K562 (cell line): ENCODE measurements at regions not wholly inside any gene's neighbourhood (a gene's known extent, or its start where the extent isn't known, plus 50 kb on each side); places are given as distances from the start of the nearest gene placed in this dataset.

Experiments
- CEBPB ChIP-seq: fragments of 450-650 bp; IDR thresholded peaks from 2 replicates; pipeline ENCODE4 v1.6.1; 2016; ENCODE audit warnings: missing genetic modification characterization, missing compliant biosample characterization
- EZH2 ChIP-seq: IDR thresholded peaks from 2 replicates; pipeline ENCODE4 v1.6.1; 2012; ENCODE audit warnings: low read depth, mild to moderate bottlenecking, inconsistent platforms, low read length, borderline replicate concordance
- KDM2B ChIP-seq: fragments of 250-450 bp; sonication (Bioruptor Pico); IDR thresholded peaks from 2 replicates; pipeline ENCODE4 v1.8.0; 2021; ENCODE audit warnings: mild to moderate bottlenecking, moderate library complexity
- MYC ChIP-seq, 2 experiments: fragments of 250-450 bp in 1 of 2; sonication (Bioruptor Pico) in 1 of 2; IDR thresholded peaks; 2 replicates each; pipeline versions ENCODE4 v1.5.1 to v1.6.1; 2012 to 2021; ENCODE audit warnings: low read depth in 2 of 2, borderline replicate concordance in 1 of 2, improper control_type of control experiment in 1 of 2, low read length in 1 of 2, mild to moderate bottlenecking in 1 of 2, moderate library complexity in 1 of 2
- MYNN ChIP-seq, 2 experiments: sonication (generic); formaldehyde crosslinking in 1 of 2; IDR thresholded peaks; 2 replicates each; pipeline versions ENCODE4 v1.5.0 to v1.6.1; 2016 to 2020; ENCODE audit warnings: antibody characterized with exemption in 1 of 2, missing genetic modification reagents in 1 of 2
- SNRNP70 ChIP-seq: fragments of 200-400 bp; formaldehyde crosslinking; optimal IDR thresholded peaks from 2 replicates; pipeline ENCODE3; 2017; ENCODE audit warnings: low read depth, low read length
- TCF7L2 ChIP-seq: fragments of 150-350 bp; IDR thresholded peaks from 2 replicates; pipeline ENCODE4 v1.6.1; 2016; ENCODE audit warnings: low read depth, mild to moderate bottlenecking, low read length, moderate library complexity
- ZBTB17 ChIP-seq: fragments of 450-650 bp; formaldehyde crosslinking; IDR thresholded peaks from 2 replicates; pipeline ENCODE4 v1.4.0; 2020; ENCODE audit warnings: mild to moderate bottlenecking
- ZNF133 ChIP-seq: fragments of 250-450 bp; sonication (Bioruptor Pico); IDR thresholded peaks from 2 replicates; pipeline ENCODE4 v1.4.0; 2020; ENCODE audit warnings: mild to moderate bottlenecking
- ZNF175 ChIP-seq: fragments of 200-800 bp; sonication (Bioruptor generic); IDR thresholded peaks from 2 replicates; pipeline ENCODE4 v1.6.1; 2016; ENCODE audit warnings: low read depth, mild to moderate bottlenecking, missing genetic modification characterization, missing compliant biosample characterization
- ZNF77 ChIP-seq: fragments of 250-450 bp; sonication (Bioruptor Pico); IDR thresholded peaks from 2 replicates; pipeline ENCODE4 v1.5.0; 2020
- ZNF830 ChIP-seq: fragments of 250-450 bp; sonication (Bioruptor Pico); IDR thresholded peaks from 2 replicates; pipeline ENCODE4 v1.5.0; 2021; ENCODE audit warnings: mild to moderate bottlenecking
- TF ChIP-seq, protein P1 (sequence below), 2 experiments: fragments of 450-650 bp; formaldehyde crosslinking in 1 of 2; IDR thresholded peaks; 2 replicates each; pipeline versions ENCODE4 v1.4.0 to v1.6.1; 2014 to 2020; ENCODE audit warnings: mild to moderate bottlenecking in 2 of 2, borderline replicate concordance in 1 of 2, low read depth in 1 of 2
- TF ChIP-seq, protein P2 (sequence below), 2 experiments: fragments of 450-650 bp in 1 of 2; sonication (generic) in 1 of 2; formaldehyde crosslinking in 1 of 2; IDR thresholded peaks in 1 of 2; conservative IDR thresholded peaks in 1 of 2; 2 replicates each; pipeline versions ENCODE4 v1.6.1 to v1.8.1; 2016 to 2023; ENCODE audit warnings: mild to moderate bottlenecking in 2 of 2, moderate library complexity in 2 of 2, inconsistent platforms in 1 of 2, missing genetic modification reagents in 1 of 2

DNA sequence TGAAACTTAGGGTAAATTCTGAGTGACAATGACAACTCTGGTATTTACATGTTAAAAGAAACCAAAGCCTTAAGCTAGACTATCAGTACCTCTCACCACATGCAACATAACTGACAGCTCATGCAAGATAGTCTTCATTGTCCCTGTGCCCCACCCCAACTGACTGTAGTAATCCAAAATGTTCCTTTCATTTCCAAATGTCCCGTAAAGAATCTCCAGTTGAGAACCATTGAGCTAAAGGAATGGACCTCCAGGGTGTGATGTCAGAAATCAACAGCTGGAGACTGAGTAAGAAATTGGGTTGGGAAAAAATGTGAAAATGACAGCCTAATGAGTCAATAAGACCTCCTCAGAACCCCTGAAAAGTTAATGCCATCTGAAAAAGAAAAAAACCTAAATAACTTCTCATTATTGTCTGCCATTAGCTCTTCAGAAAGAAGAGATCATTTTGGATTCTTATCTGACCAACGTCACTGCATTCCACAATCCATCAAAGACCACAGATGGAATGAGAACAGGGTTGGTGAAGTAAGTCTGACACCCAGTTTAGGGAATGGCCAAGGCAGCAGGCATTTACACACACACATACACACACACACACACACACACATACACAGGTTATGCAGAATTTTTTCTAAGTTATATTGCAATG lies 51.7 kb upstream of the ACVR2A start:
- TF ChIP-seq MYC (IDR thresholded peaks at IDR 0.05; ENCODE audit: low read depth, low read length) = no peak
- TF ChIP-seq MYC (CRISPR knock-in tag; IDR thresholded peaks at IDR 0.05; ENCODE audit: borderline replicate concordance, low read depth) = no peak
- no peak for TF ChIP-seq CEBPB (tag)
- TF ChIP-seq MYNN (IDR thresholded peaks at IDR 0.05) = no peak
- TF ChIP-seq MYNN (CRISPR knock-in tag; IDR thresholded peaks at IDR 0.05) = no peak
- TF ChIP-seq, protein P1, sequence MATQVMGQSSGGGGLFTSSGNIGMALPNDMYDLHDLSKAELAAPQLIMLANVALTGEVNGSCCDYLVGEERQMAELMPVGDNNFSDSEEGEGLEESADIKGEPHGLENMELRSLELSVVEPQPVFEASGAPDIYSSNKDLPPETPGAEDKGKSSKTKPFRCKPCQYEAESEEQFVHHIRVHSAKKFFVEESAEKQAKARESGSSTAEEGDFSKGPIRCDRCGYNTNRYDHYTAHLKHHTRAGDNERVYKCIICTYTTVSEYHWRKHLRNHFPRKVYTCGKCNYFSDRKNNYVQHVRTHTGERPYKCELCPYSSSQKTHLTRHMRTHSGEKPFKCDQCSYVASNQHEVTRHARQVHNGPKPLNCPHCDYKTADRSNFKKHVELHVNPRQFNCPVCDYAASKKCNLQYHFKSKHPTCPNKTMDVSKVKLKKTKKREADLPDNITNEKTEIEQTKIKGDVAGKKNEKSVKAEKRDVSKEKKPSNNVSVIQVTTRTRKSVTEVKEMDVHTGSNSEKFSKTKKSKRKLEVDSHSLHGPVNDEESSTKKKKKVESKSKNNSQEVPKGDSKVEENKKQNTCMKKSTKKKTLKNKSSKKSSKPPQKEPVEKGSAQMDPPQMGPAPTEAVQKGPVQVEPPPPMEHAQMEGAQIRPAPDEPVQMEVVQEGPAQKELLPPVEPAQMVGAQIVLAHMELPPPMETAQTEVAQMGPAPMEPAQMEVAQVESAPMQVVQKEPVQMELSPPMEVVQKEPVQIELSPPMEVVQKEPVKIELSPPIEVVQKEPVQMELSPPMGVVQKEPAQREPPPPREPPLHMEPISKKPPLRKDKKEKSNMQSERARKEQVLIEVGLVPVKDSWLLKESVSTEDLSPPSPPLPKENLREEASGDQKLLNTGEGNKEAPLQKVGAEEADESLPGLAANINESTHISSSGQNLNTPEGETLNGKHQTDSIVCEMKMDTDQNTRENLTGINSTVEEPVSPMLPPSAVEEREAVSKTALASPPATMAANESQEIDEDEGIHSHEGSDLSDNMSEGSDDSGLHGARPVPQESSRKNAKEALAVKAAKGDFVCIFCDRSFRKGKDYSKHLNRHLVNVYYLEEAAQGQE (IDR thresholded peaks at IDR 0.05; ENCODE audit: borderline replicate concordance) = no peak
- TF ChIP-seq, protein P1 (CRISPR knock-in tag; IDR thresholded peaks at IDR 0.05; ENCODE audit: low read depth) = no peak
- TF ChIP-seq ZNF77 (CRISPR knock-in tag) = no peak
- TF ChIP-seq TCF7L2 = no peak
- TF ChIP-seq KDM2B (CRISPR knock-in tag) = no peak
- TF ChIP-seq SNRNP70 = no peak
- no peak for TF ChIP-seq ZNF830
- TF ChIP-seq ZBTB17 (CRISPR knock-in tag) = no peak
- TF ChIP-seq, protein P2, sequence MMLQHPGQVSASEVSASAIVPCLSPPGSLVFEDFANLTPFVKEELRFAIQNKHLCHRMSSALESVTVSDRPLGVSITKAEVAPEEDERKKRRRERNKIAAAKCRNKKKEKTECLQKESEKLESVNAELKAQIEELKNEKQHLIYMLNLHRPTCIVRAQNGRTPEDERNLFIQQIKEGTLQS (IDR thresholded peaks at IDR 0.05) = no peak
- TF ChIP-seq, protein P2 (CRISPR knock-in tag; conservative IDR thresholded peaks at IDR 0.05) = no peak
- TF ChIP-seq ZNF133 (CRISPR knock-in tag) = no peak
- TF ChIP-seq ZNF175 (CRISPR knock-in tag) = no peak
- no peak for TF ChIP-seq EZH2
